ENCODE measurements at regions not wholly inside any gene's neighbourhood (a gene's known extent, or its start where the extent isn't known, plus 50 kb on each side); places are given as distances from the start of the nearest gene placed in this dataset.
"Not testable (repeated sequence)": the region's sequence is repeated elsewhere in the genome, so short reads cannot be mapped to it uniquely, and the experiment has no call there.

GRCh38 chr4:147160908-147161513 lies 215.3 kb upstream of the TTC29 start:
- peak; percentile 20 for DNase-seq (ENCODE audit: low read depth)

GRCh38 chr4:147163311-147163710 lies 217.6 kb upstream of the TTC29 start:
- no peak for DNase-seq (ENCODE audit: low read depth)

GRCh38 chr4:147168200-147168599 lies 222.5 kb upstream of the TTC29 start:
- not testable (repeated sequence) for DNase-seq (ENCODE audit: low read depth)

- DNase-seq (ENCODE audit: low read depth) = no peak
These were observed 227.7 kb upstream of the TTC29 start for GRCh38 chr4:147173322-147173721.

- no peak for DNase-seq (ENCODE audit: low read depth)
These were observed 228.3 kb upstream of the TTC29 start for GRCh38 chr4:147173797-147174432.

GRCh38 chr4:147174591-147174990 lies 228.9 kb upstream of the TTC29 start:
- no peak for DNase-seq (ENCODE audit: low read depth)

GRCh38 chr4:147175460-147176025 lies 229.9 kb upstream of the TTC29 start:
- DNase-seq (ENCODE audit: low read depth) = no peak

GRCh38 chr4:147182041-147182440 lies 236.4 kb upstream of the TTC29 start:
- DNase-seq (ENCODE audit: low read depth) = no peak

- no peak for DNase-seq (ENCODE audit: low read depth)
These were observed 247.0 kb upstream of the TTC29 start for GRCh38 chr4:147192679-147193078.

- no peak for DNase-seq (ENCODE audit: low read depth)
These were observed 248.4 kb upstream of the TTC29 start for GRCh38 chr4:147194114-147194513.

- DNase-seq (ENCODE audit: low read depth) = no peak
These were observed 248.9 kb upstream of the TTC29 start for GRCh38 chr4:147194604-147195003.

- DNase-seq (ENCODE audit: low read depth) = no peak
These were observed 249.7 kb upstream of the TTC29 start for GRCh38 chr4:147195386-147195785.

- DNase-seq (ENCODE audit: low read depth) = no peak
These were observed 252.9 kb upstream of the TTC29 start for GRCh38 chr4:147198411-147199051.

- DNase-seq (ENCODE audit: low read depth) = no peak
These were observed 255.4 kb upstream of the TTC29 start for GRCh38 chr4:147201016-147201415.

GRCh38 chr4:147206807-147207206 lies 261.1 kb upstream of the TTC29 start:
- no peak for DNase-seq (ENCODE audit: low read depth)

GRCh38 chr4:147207911-147208310 lies 262.2 kb upstream of the TTC29 start:
- DNase-seq (ENCODE audit: low read depth) = no peak

- no peak for DNase-seq (ENCODE audit: low read depth)
These were observed 263.2 kb upstream of the EDNRA start for GRCh38 chr4:147217655-147218054.

- DNase-seq (ENCODE audit: low read depth) = no peak
These were observed 261.8 kb upstream of the EDNRA start for GRCh38 chr4:147219145-147219544.

- DNase-seq (ENCODE audit: low read depth) = no peak
These were observed 260.1 kb upstream of the EDNRA start for GRCh38 chr4:147220833-147221232.

- no peak for DNase-seq (ENCODE audit: low read depth)
These were observed 258.0 kb upstream of the EDNRA start for GRCh38 chr4:147222906-147223305.

GRCh38 chr4:147223576-147223975 lies 257.3 kb upstream of the EDNRA start:
- DNase-seq (ENCODE audit: low read depth) = no peak

- DNase-seq (ENCODE audit: low read depth) = no peak
These were observed 244.1 kb upstream of the EDNRA start for GRCh38 chr4:147236806-147237205.

- no peak for DNase-seq (ENCODE audit: low read depth)
These were observed 236.1 kb upstream of the EDNRA start for GRCh38 chr4:147244786-147245185.
